Panc1 (cell line): ENCODE measurements at regions not wholly inside any gene's neighbourhood (a gene's known extent, or its start where the extent isn't known, plus 50 kb on each side); places are given as distances from the start of the nearest gene placed in this dataset.

Source experiments
- ATAC-seq: fragments of 200-7000 bp; cut with Tn5 transposase; 2 replicates; pipeline ENCODE4 v1.9.1; 2020; ENCODE audit warnings: mild to moderate bottlenecking, moderate library complexity
- BruUV-seq: library from RNA; stranded (reverse); fragments of 400-500 nt; replicated peaks from 2 replicates; lab custom pipeline; 2021; lab: Mats Ljungman, UMichigan
- CTCF ChIA-PET: fragments of 300-600 bp; sonication (Branson Sonifier 250); formaldehyde crosslinking; loops from one replicate; lab custom pipeline; 2022; ENCODE audit warnings: antibody characterized with exemption; lab: Charles Lee
- POLR2A ChIA-PET: fragments of 300-600 bp; sonication (Branson Sonifier 250); formaldehyde crosslinking; loops from one replicate; lab custom pipeline; 2022; ENCODE audit warnings: antibody characterized with exemption; lab: Charles Lee
- DNase-seq: peaks from one replicate; pipeline ENCODE4 v3.0.0-alpha.2; 2010; ENCODE audit warnings: low read depth, low spot score
- H3K27ac ChIP-seq: 2 replicates; pipeline ENCODE4 v1.5.1; 2011; ENCODE audit warnings: mild to moderate bottlenecking, low read length, inconsistent platforms
- H3K27me3 ChIP-seq: fragments of 200-500 bp; sonication (Bioruptor generic); 2 replicates; pipeline ENCODE4 v1.6.0; 2014; ENCODE audit warnings: low read length, inconsistent platforms; ENCODE audit not compliant: control insufficient read depth, insufficient read depth
- H3K36me3 ChIP-seq: fragments of 200-500 bp; sonication (Bioruptor generic); 2 replicates; pipeline ENCODE4 v1.5.1; 2014; ENCODE audit warnings: inconsistent platforms, mild to moderate bottlenecking, low read length, moderate library complexity; ENCODE audit not compliant: control insufficient read depth, insufficient read depth
- H3K4me1 ChIP-seq: 2 replicates; pipeline ENCODE4 v1.5.1; 2011; ENCODE audit warnings: inconsistent platforms, mild to moderate bottlenecking, low read length, moderate library complexity; ENCODE audit not compliant: control insufficient read depth, insufficient read depth
- H3K4me3 ChIP-seq, 2 experiments: 2 replicates each; pipeline ENCODE4 v1.5.1; 2011 to 2012; ENCODE audit warnings: low read depth in 2 of 2, low read length in 2 of 2, mild to moderate bottlenecking in 2 of 2, inconsistent platforms in 1 of 2, moderate library complexity in 1 of 2
- H3K9me3 ChIP-seq: fragments of 200-500 bp; sonication (Bioruptor generic); 2 replicates; pipeline ENCODE4 v1.5.1; 2014; ENCODE audit warnings: low read depth, mild to moderate bottlenecking, inconsistent platforms, low read length, moderate library complexity; ENCODE audit not compliant: control insufficient read depth, insufficient read depth
- POLR2AphosphoS5 ChIP-seq: IDR thresholded peaks from 2 replicates; pipeline ENCODE4 v1.6.1; 2012; ENCODE audit warnings: mild to moderate bottlenecking, low read depth, low read length, moderate library complexity
- SIN3A ChIP-seq: IDR thresholded peaks from 2 replicates; pipeline ENCODE4 v1.6.1; 2012; ENCODE audit warnings: low read depth, mild to moderate bottlenecking, low read length, moderate library complexity, borderline replicate concordance; ENCODE audit not compliant: insufficient read depth
- TCF7L2 ChIP-seq: IDR thresholded peaks from 2 replicates; pipeline ENCODE4 v1.6.1; 2011; ENCODE audit warnings: mild to moderate bottlenecking, low read depth, low read length, inconsistent platforms
- in situ Hi-C: cut with HindIII; loops from 2 replicates; pipeline ENCODE4 v1.10.0; 2016; ENCODE audit warnings: low sequenced_read_pairs, low pct_unique_long_range_greater_than_20kb
- intact Hi-C: fragments of 100-400 bp; cut with micrococcal nuclease; formaldehyde crosslinking; loops from one replicate; pipeline ENCODE4 v1.10.0; 2022; ENCODE audit not compliant: unreplicated experiment
- TF ChIP-seq, protein P1 (sequence below): fragments of 450-650 bp; IDR thresholded peaks from 2 replicates; pipeline ENCODE4 v1.5.1; 2017; ENCODE audit warnings: mild to moderate bottlenecking
- TF ChIP-seq, protein P2 (sequence below), 2 experiments: IDR thresholded peaks; 2 replicates each; pipeline ENCODE4 v1.6.1; 2011 to 2012; ENCODE audit warnings: low read depth in 2 of 2, control low read depth in 1 of 2, low read length in 1 of 2, mild to moderate bottlenecking in 1 of 2, moderate library complexity in 1 of 2; ENCODE audit not compliant: insufficient read depth in 1 of 2

DNA sequence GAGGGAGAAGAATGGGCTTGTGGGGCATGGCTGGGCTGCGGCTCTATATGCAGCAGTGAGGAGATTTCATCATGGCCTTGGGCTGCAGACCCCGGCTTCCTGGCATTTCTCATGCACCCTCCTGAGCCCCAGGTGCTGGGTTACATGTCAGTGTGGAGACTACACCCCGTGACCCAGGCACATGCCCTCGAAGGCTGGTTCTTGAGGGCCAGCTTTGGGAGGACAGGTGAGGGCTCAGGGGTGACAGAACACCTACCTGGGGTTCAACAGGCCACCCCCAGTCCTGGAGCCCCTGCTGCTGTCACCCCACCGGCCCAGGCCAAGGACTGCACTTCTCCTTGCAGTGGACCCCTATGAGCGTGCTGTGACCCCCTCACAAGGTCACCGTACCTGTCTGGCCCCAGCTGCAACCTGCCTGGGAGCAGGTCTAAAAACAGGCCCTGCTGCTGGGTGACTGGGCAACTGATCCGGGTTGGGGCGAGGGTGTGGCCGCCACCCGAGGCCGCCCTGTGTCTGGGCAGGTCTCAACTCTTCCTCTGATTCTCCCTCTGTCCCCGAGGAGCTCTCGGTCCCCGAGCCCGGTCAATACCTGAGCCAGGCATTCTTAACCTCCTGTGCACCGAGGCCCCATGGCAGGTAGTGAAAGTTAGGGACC lies 94.8 kb upstream of the OTOS start:
- no peak for DNase-seq
- intact Hi-C loops (no loop called here), in situ Hi-C loops (no loop called here)
- no TSS peak for BruUV-seq
- Histone ChIP-seq H3K27ac (no peak overlapping the region), H3K4me1 (peaks cover 8% of the 10 kb centered on the region; the same call in 1 of the 2 replicates), H3K9me3 (no peaks in the 10 kb centered on the region), H3K36me3 (no peaks in the 10 kb centered on the region), H3K4me3 (no peak overlapping the region), H3K27me3 (no peaks in the 10 kb centered on the region)
- CTCF ChIA-PET = no interaction called here
- no peak for ATAC-seq
- TF ChIP-seq SIN3A (no peak), POLR2AphosphoS5 (no peak)
- POLR2A ChIA-PET = no interaction called here

DNA sequence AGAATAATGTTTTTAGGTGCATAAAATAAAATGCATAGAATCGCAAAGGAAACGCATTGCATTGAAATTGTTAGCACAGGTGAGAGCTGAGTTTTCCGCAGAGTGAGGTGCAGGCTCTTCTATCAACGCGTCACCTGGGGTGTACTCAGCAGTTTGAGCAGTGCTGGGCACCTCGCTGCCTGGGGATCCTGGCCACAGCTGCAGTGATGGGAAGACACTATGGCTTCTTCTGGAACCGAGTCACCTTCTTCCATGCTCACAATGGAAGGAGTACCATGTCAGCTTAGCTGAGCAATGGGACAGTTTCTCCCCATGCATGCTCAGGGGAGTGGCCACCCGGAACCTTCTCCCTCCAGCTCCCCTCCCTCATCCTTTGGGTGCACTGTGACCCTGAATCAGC lies 95.4 kb upstream of the OTOS start:
- Histone ChIP-seq H3K4me3 (no peak overlapping the region), H3K4me1 (peaks cover 8% of the 10 kb centered on the region; the same call in 1 of the 2 replicates), H3K27ac (no peak overlapping the region), H3K36me3 (no peaks in the 10 kb centered on the region), H3K27me3 (no peaks in the 10 kb centered on the region), H3K9me3 (no peaks in the 10 kb centered on the region)
- DNase-seq = no peak
- no peak for ATAC-seq
- intact Hi-C loops = no loop called here
- POLR2A ChIA-PET = no interaction called here
- CTCF ChIA-PET = no interaction called here
- TF ChIP-seq POLR2AphosphoS5 = no peak
- no peak for TF ChIP-seq TCF7L2
- TF ChIP-seq, protein P1, sequence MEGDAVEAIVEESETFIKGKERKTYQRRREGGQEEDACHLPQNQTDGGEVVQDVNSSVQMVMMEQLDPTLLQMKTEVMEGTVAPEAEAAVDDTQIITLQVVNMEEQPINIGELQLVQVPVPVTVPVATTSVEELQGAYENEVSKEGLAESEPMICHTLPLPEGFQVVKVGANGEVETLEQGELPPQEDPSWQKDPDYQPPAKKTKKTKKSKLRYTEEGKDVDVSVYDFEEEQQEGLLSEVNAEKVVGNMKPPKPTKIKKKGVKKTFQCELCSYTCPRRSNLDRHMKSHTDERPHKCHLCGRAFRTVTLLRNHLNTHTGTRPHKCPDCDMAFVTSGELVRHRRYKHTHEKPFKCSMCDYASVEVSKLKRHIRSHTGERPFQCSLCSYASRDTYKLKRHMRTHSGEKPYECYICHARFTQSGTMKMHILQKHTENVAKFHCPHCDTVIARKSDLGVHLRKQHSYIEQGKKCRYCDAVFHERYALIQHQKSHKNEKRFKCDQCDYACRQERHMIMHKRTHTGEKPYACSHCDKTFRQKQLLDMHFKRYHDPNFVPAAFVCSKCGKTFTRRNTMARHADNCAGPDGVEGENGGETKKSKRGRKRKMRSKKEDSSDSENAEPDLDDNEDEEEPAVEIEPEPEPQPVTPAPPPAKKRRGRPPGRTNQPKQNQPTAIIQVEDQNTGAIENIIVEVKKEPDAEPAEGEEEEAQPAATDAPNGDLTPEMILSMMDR = no peak
- TF ChIP-seq SIN3A = no peak
- TF ChIP-seq, protein P2, sequence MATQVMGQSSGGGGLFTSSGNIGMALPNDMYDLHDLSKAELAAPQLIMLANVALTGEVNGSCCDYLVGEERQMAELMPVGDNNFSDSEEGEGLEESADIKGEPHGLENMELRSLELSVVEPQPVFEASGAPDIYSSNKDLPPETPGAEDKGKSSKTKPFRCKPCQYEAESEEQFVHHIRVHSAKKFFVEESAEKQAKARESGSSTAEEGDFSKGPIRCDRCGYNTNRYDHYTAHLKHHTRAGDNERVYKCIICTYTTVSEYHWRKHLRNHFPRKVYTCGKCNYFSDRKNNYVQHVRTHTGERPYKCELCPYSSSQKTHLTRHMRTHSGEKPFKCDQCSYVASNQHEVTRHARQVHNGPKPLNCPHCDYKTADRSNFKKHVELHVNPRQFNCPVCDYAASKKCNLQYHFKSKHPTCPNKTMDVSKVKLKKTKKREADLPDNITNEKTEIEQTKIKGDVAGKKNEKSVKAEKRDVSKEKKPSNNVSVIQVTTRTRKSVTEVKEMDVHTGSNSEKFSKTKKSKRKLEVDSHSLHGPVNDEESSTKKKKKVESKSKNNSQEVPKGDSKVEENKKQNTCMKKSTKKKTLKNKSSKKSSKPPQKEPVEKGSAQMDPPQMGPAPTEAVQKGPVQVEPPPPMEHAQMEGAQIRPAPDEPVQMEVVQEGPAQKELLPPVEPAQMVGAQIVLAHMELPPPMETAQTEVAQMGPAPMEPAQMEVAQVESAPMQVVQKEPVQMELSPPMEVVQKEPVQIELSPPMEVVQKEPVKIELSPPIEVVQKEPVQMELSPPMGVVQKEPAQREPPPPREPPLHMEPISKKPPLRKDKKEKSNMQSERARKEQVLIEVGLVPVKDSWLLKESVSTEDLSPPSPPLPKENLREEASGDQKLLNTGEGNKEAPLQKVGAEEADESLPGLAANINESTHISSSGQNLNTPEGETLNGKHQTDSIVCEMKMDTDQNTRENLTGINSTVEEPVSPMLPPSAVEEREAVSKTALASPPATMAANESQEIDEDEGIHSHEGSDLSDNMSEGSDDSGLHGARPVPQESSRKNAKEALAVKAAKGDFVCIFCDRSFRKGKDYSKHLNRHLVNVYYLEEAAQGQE (IDR thresholded peaks at IDR 0.05; ENCODE audit: insufficient read depth in 1 of 2, low read depth in 2 of 2, low read length in 1 of 2) = no peak
- in situ Hi-C loops = no loop called here
- no TSS peak for BruUV-seq
